AG08395 (cell line): ENCODE measurements at regions not wholly inside any gene's neighbourhood (a gene's known extent, or its start where the extent isn't known, plus 50 kb on each side); places are given as distances from the start of the nearest gene placed in this dataset.
"Not testable (repeated sequence)": the region's sequence is repeated elsewhere in the genome, so short reads cannot be mapped to it uniquely, and the experiment has no call there.

Experiments used
- DNase-seq: peaks from one replicate; pipeline ENCODE4 v3.0.0; 2012; ENCODE audit warnings: mixed read lengths, low spot score

- peak; percentile 35 for DNase-seq
These were observed 130.7 kb downstream of the SOCS6 start for GRCh38 chr18:70419526-70419925.

- DNase-seq, result no peak
These were observed 129.9 kb downstream of the SOCS6 start for GRCh38 chr18:70418546-70419311.

GRCh38 chr18:70417847-70418246 is 129.0 kb downstream of the SOCS6 start:
- no peak for DNase-seq

- no peak for DNase-seq
These were observed 127.7 kb downstream of the SOCS6 start for GRCh38 chr18:70416496-70416895.

- DNase-seq, result no peak
These were observed 127.1 kb downstream of the SOCS6 start for GRCh38 chr18:70415823-70416488.

- DNase-seq, result no peak
These were observed 125.6 kb downstream of the SOCS6 start for GRCh38 chr18:70414315-70414900.

GRCh38 chr18:70413455-70413854 is 124.6 kb downstream of the SOCS6 start:
- DNase-seq, result no peak

- DNase-seq, result no peak
These were observed 123.1 kb downstream of the SOCS6 start for GRCh38 chr18:70411876-70412435.

GRCh38 chr18:70411307-70411706 is 122.5 kb downstream of the SOCS6 start:
- DNase-seq, result no peak

GRCh38 chr18:70405052-70405451 is 116.2 kb downstream of the SOCS6 start:
- DNase-seq, result no peak

GRCh38 chr18:70400476-70400875 is 111.6 kb downstream of the SOCS6 start:
- DNase-seq, result no peak

GRCh38 chr18:70398076-70398475 is 109.2 kb downstream of the SOCS6 start:
- no peak for DNase-seq

- DNase-seq, result no peak
These were observed 108.5 kb downstream of the SOCS6 start for GRCh38 chr18:70397259-70397925.

GRCh38 chr18:70395771-70396170 is 106.9 kb downstream of the SOCS6 start:
- DNase-seq, result not testable (repeated sequence)

GRCh38 chr18:70394672-70395071 is 105.8 kb downstream of the SOCS6 start:
- no peak for DNase-seq

- DNase-seq, result peak; percentile 59
These were observed 101.7 kb downstream of the SOCS6 start for GRCh38 chr18:70390371-70391090.

GRCh38 chr18:70389036-70389435 is 100.2 kb downstream of the SOCS6 start:
- DNase-seq, result not testable (repeated sequence)

- DNase-seq, result no peak
These were observed 98.2 kb downstream of the SOCS6 start for GRCh38 chr18:70387027-70387426.

GRCh38 chr18:70386582-70386981 is 97.7 kb downstream of the SOCS6 start:
- DNase-seq, result no peak

- DNase-seq, result no peak
These were observed 96.6 kb downstream of the SOCS6 start for GRCh38 chr18:70385474-70385873.

- DNase-seq, result peak; percentile 78
These were observed 95.4 kb downstream of the SOCS6 start for GRCh38 chr18:70384181-70384790.
